Skeletal muscle satellite cell (primary cell): ENCODE measurements at regions not wholly inside any gene's neighbourhood (a gene's known extent, or its start where the extent isn't known, plus 50 kb on each side); places are given as distances from the start of the nearest gene placed in this dataset.
"Not testable (repeated sequence)": the region's sequence is repeated elsewhere in the genome, so short reads cannot be mapped to it uniquely, and the experiment has no call there.

Experiments
- H3K27me3 ChIP-seq: 2 replicates; pipeline ENCODE4 v1.7.0; 2013; ENCODE audit warnings: low read length; ENCODE audit not compliant: control insufficient read depth, insufficient read depth
- H3K36me3 ChIP-seq: 2 replicates; pipeline ENCODE4 v1.7.0; 2013; ENCODE audit warnings: mild to moderate bottlenecking, control low read depth, low read length; ENCODE audit not compliant: insufficient read depth
- H3K4me1 ChIP-seq: 2 replicates; pipeline ENCODE4 v1.7.0; 2013; ENCODE audit warnings: low read length; ENCODE audit not compliant: control insufficient read depth, insufficient read depth
- H3K4me2 ChIP-seq: 2 replicates; pipeline ENCODE4 v1.7.0; 2013; ENCODE audit warnings: mild to moderate bottlenecking, low read length
- H3K4me3 ChIP-seq: 2 replicates; pipeline ENCODE4 v1.7.0; 2013; ENCODE audit warnings: low read length
- H3K9ac ChIP-seq: 2 replicates; pipeline ENCODE4 v1.7.0; 2013; ENCODE audit warnings: mild to moderate bottlenecking, low read depth, low read length, moderate library complexity
- H3K9me3 ChIP-seq: replicated peaks from 2 replicates; pipeline ENCODE4 v1.7.0; 2013; ENCODE audit warnings: mild to moderate bottlenecking, control low read depth, low read length

DNA sequence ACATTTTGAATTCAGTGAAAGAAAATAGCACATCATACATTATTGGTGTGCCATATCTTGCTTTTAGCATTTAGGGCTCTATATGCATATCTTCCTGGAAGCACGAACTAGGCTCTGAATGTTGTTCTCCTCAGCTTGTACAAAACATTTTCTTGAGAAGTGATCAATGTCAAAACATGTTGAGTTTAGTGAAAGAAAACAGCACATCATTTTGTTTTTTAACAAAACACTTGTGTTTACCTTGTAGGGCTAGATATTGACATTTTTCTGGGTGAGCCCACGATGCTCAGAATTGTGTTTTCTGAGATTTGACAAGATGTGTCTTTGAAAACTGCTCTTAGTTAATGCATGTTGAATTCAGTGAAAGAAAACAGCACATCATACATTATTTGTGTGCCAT, 81.0 kb downstream of the ASCL4 start:
- Histone ChIP-seq H3K4me3 (no peak overlapping the region), H3K9me3 (no peaks in the 10 kb centered on the region), H3K4me1 (no peaks in the 10 kb centered on the region), H3K9ac (no peak overlapping the region), H3K36me3 (no peaks in the 10 kb centered on the region), H3K4me2 (no peak overlapping the region), H3K27me3 (no peaks in the 10 kb centered on the region)

GRCh38 chr12:107856096-107856495, 81.6 kb downstream of the ASCL4 start:
- Histone ChIP-seq H3K36me3 (no peaks in the 10 kb centered on the region), H3K9me3 (no peaks in the 10 kb centered on the region), H3K27me3 (no peaks in the 10 kb centered on the region), H3K4me1 (no peaks in the 10 kb centered on the region), H3K4me3 (no peak overlapping the region), H3K9ac (no peak overlapping the region), H3K4me2 (no peak overlapping the region)

DNA sequence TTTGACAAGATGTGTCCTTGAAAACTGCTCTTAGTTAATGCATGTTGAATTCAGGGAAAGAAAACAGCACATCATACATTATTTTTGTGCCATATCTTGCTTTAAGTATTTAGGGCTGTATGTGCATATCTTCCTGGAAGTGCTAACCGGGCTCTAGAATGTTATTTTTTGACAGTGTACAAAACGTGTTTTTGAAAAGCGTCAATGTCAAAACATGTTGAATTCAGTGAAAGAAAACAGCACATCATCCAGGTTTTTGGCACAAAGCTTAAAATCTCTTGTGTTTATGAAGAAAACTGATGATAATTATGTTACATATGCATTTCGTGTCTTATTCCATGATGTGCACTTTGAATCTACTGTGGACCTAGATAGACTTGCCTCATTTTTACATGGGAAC, 82.7 kb downstream of the ASCL4 start:
- Histone ChIP-seq H3K36me3 (no peaks in the 10 kb centered on the region), H3K27me3 (no peaks in the 10 kb centered on the region), H3K9ac (no peak overlapping the region), H3K9me3 (no peaks in the 10 kb centered on the region), H3K4me1 (no peaks in the 10 kb centered on the region), H3K4me2 (no peak overlapping the region), H3K4me3 (no peak overlapping the region)

- Histone ChIP-seq H3K4me1 (no peaks in the 10 kb centered on the region), H3K4me3 (no peak overlapping the region), H3K4me2 (no peak overlapping the region), H3K27me3 (no peaks in the 10 kb centered on the region), H3K9ac (no peak overlapping the region), H3K36me3 (no peaks in the 10 kb centered on the region), H3K9me3 (no peaks in the 10 kb centered on the region)
Observed at GRCh38 chr12:107859367-107859766, 84.9 kb downstream of the ASCL4 start.

- Histone ChIP-seq H3K36me3 (no peaks in the 10 kb centered on the region), H3K4me3 (no peak overlapping the region), H3K4me1 (no peaks in the 10 kb centered on the region), H3K27me3 (no peaks in the 10 kb centered on the region), H3K9me3 (no peaks in the 10 kb centered on the region), H3K4me2 (no peak overlapping the region), H3K9ac (no peak overlapping the region)
Observed at GRCh38 chr12:107864235-107864634, 89.7 kb downstream of the ASCL4 start.

- not testable (repeated sequence) for H3K4me1 ChIP-seq, H3K4me3 ChIP-seq, H3K36me3 ChIP-seq, H3K4me2 ChIP-seq, H3K9ac ChIP-seq, H3K27me3 ChIP-seq, H3K9me3 ChIP-seq
Observed at GRCh38 chr12:107864727-107865126, 90.2 kb downstream of the ASCL4 start.

GRCh38 chr12:107873223-107873622, 98.7 kb downstream of the ASCL4 start:
- H3K4me3 ChIP-seq: no peak overlapping the region
- no peaks in the 10 kb centered on the region for H3K27me3 ChIP-seq
- no peak overlapping the region for H3K4me2 ChIP-seq
- H3K9me3 ChIP-seq: no peaks in the 10 kb centered on the region
- no peaks in the 10 kb centered on the region for H3K4me1 ChIP-seq
- no peak overlapping the region for H3K9ac ChIP-seq
- no peaks in the 10 kb centered on the region for H3K36me3 ChIP-seq

GRCh38 chr12:107875786-107876185, 101.3 kb downstream of the ASCL4 start:
- Histone ChIP-seq H3K4me3 (no peak overlapping the region), H3K4me2 (no peak overlapping the region), H3K9me3 (no peaks in the 10 kb centered on the region), H3K36me3 (no peaks in the 10 kb centered on the region), H3K4me1 (no peaks in the 10 kb centered on the region), H3K27me3 (peaks cover 6% of the 10 kb centered on the region), H3K9ac (no peak overlapping the region)

GRCh38 chr12:107884769-107885694, 110.5 kb downstream of the ASCL4 start:
- no peak overlapping the region for H3K9ac ChIP-seq
- H3K9me3 ChIP-seq: no peaks in the 10 kb centered on the region
- H3K27me3 ChIP-seq: peaks cover 20% of the 10 kb centered on the region
- H3K36me3 ChIP-seq: no peaks in the 10 kb centered on the region
- H3K4me3 ChIP-seq: no peak overlapping the region
- no peak overlapping the region for H3K4me2 ChIP-seq
- no peaks in the 10 kb centered on the region for H3K4me1 ChIP-seq

DNA sequence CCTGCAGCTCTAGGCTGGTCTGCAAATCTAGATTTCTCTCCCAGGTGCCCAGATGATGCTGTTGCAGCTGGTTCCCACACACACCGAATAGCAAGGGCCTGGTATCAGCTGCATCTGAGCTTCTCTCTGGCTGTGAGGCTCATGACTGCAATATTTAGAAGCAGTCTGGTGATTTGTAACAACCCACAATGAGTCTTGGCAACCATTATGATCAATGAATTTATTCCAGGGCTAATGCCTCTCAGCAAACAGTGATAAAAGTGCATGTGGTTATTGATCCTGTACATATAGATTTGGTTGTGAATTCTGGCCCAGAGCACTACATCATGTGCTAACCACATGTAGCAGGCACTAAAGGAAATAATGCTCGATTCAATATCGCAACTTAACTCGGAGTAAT, 114.3 kb downstream of the ASCL4 start:
- Histone ChIP-seq H3K4me3 (no peak overlapping the region), H3K4me1 (no peaks in the 10 kb centered on the region), H3K9ac (no peak overlapping the region), H3K36me3 (no peaks in the 10 kb centered on the region), H3K9me3 (no peaks in the 10 kb centered on the region), H3K4me2 (no peak overlapping the region), H3K27me3 (no peaks in the 10 kb centered on the region)

- Histone ChIP-seq H3K4me2 (no peak overlapping the region), H3K36me3 (no peaks in the 10 kb centered on the region), H3K4me3 (no peak overlapping the region), H3K4me1 (no peaks in the 10 kb centered on the region), H3K9me3 (no peaks in the 10 kb centered on the region), H3K9ac (no peak overlapping the region), H3K27me3 (no peaks in the 10 kb centered on the region)
Observed at GRCh38 chr12:107891967-107892366, 117.5 kb downstream of the ASCL4 start.

DNA sequence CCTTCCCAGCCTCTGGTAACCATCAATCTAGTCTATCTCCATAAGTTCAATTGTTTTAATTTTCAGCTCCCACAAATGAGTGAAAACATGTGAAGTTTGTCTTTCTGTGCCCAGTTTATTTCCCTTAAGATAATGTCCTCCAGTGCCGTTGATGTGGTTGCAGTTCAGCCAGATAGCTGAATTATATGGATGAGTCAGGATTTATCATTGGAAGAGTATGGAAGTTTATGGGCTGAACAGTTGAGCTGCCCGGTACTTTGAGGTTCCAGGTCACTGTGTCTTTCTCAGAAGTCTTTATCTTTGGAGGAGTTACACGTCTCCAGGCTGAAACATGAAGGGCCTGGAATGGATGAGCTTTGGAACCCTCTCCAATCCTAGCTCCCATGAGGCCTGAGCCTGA, 120.1 kb downstream of the ASCL4 start:
- Histone ChIP-seq H3K9ac (no peak overlapping the region), H3K4me1 (no peaks in the 10 kb centered on the region), H3K36me3 (no peaks in the 10 kb centered on the region), H3K27me3 (no peaks in the 10 kb centered on the region), H3K4me2 (no peak overlapping the region), H3K9me3 (no peaks in the 10 kb centered on the region), H3K4me3 (no peak overlapping the region)
